CD14-positive monocyte (primary cell): ENCODE measurements at regions not wholly inside any gene's neighbourhood (a gene's known extent, or its start where the extent isn't known, plus 50 kb on each side); places are given as distances from the start of the nearest gene placed in this dataset.

Source experiments
- DNase-seq, 3 donors: peaks; one replicate each; pipeline ENCODE4 v3.0.0-alpha.2; 2011 to 2022
- H2AFZ ChIP-seq: 2 replicates; pipeline ENCODE4 v1.6.0; 2012; ENCODE audit warnings: mild to moderate bottlenecking, low read depth, low read length, inconsistent platforms; ENCODE audit not compliant: insufficient read depth, poor library complexity, severe bottlenecking
- H3K27ac ChIP-seq, 2 donors: 1 replicate in 1 of 2; 2 replicates in 1 of 2; pipeline ENCODE4 v1.5.1; 2012 to 2013; ENCODE audit warnings: low read length in 2 of 2, control low read depth in 1 of 2, inconsistent platforms in 1 of 2, low read depth in 1 of 2, mild to moderate bottlenecking in 1 of 2
- H3K27me3 ChIP-seq, 2 donors: one replicate each; pipeline versions ENCODE4 v1.6.0 to v1.6.1; 2011 to 2013; ENCODE audit warnings: low read length in 2 of 2; ENCODE audit not compliant: control insufficient read depth in 2 of 2, insufficient read depth in 2 of 2
- H3K36me3 ChIP-seq, 2 donors: replicated peaks in 1 of 2; 1 replicate in 1 of 2; 2 replicates in 1 of 2; pipeline versions ENCODE4 v1.5.1 to v1.6.1; 2012 to 2013; ENCODE audit warnings: low read length in 2 of 2, control low read depth in 1 of 2, inconsistent platforms in 1 of 2, mild to moderate bottlenecking in 1 of 2; ENCODE audit not compliant: insufficient read depth in 2 of 2, control insufficient read depth in 1 of 2
- H3K4me1 ChIP-seq, 2 donors: 1 replicate in 1 of 2; 2 replicates in 1 of 2; pipeline versions ENCODE4 v1.5.1 to v1.6.1; 2012 to 2013; ENCODE audit warnings: low read length in 2 of 2, control low read depth in 1 of 2, inconsistent platforms in 1 of 2, mild to moderate bottlenecking in 1 of 2, moderate library complexity in 1 of 2; ENCODE audit not compliant: insufficient read depth in 2 of 2, control insufficient read depth in 1 of 2
- H3K4me2 ChIP-seq: replicated peaks from 2 replicates; pipeline ENCODE3; 2012; ENCODE audit warnings: low read length, moderate library complexity, mild to moderate bottlenecking; ENCODE audit not compliant: poor library complexity, severe bottlenecking; ENCODE audit errors: extremely low read depth
- H3K4me3 ChIP-seq, 3 experiments: fragments of 200-600 bp in 1 of 3; sonication (generic) in 1 of 3; replicated peaks in 1 of 3; 1 replicate in 2 of 3; 2 replicates in 1 of 3; pipeline ENCODE4 v1.5.1; 2011 to 2013; ENCODE audit warnings: low read length in 3 of 3, mild to moderate bottlenecking in 3 of 3, control low read depth in 2 of 3, low read depth in 2 of 3, inconsistent platforms in 1 of 3, moderate library complexity in 1 of 3
- H3K79me2 ChIP-seq: 2 replicates; pipeline ENCODE4 v1.6.0; 2012; ENCODE audit warnings: mild to moderate bottlenecking, control low read depth, inconsistent platforms, low read length, moderate library complexity; ENCODE audit not compliant: insufficient read depth
- H3K9ac ChIP-seq: 2 replicates; pipeline ENCODE4 v1.6.0; 2017; ENCODE audit warnings: low read length, mild to moderate bottlenecking; ENCODE audit not compliant: insufficient read depth, poor library complexity, severe bottlenecking
- H3K9me3 ChIP-seq, 2 donors: replicated peaks in 1 of 2; 1 replicate in 1 of 2; 2 replicates in 1 of 2; pipeline versions ENCODE4 v1.5.1 to v1.6.1; 2012 to 2013; ENCODE audit warnings: low read length in 2 of 2, control low read depth in 1 of 2; ENCODE audit not compliant: control insufficient read depth in 1 of 2, insufficient read depth in 1 of 2
- H4K20me1 ChIP-seq: 2 replicates; pipeline ENCODE4 v1.6.0; 2012; ENCODE audit warnings: mild to moderate bottlenecking, low read length, control low read depth, moderate library complexity; ENCODE audit not compliant: insufficient read depth
- H3K27ac Mint-ChIP-seq, 7 donors: one replicate each; pipeline ENCODE4 v1.8.0; 2020; ENCODE audit warnings: mild to moderate bottlenecking in 7 of 7, mixed read lengths in 7 of 7, moderate library complexity in 6 of 7, inconsistent platforms in 2 of 7
- H3K27me3 Mint-ChIP-seq, 3 donors: one replicate each; pipeline ENCODE4 v1.8.0; 2021 to 2022; ENCODE audit warnings: low read depth in 3 of 3, mild to moderate bottlenecking in 3 of 3, mixed read lengths in 3 of 3, moderate library complexity in 3 of 3, inconsistent platforms in 1 of 3
- H3K36me3 Mint-ChIP-seq, 2 donors: one replicate each; pipeline ENCODE4 v1.8.0; 2020; ENCODE audit warnings: mixed read lengths in 2 of 2, inconsistent platforms in 1 of 2, mild to moderate bottlenecking in 1 of 2
- H3K4me1 Mint-ChIP-seq: one replicate; pipeline ENCODE4 v1.8.0; 2020; ENCODE audit warnings: mild to moderate bottlenecking, mixed read lengths
- H3K4me3 Mint-ChIP-seq, 2 donors: one replicate each; pipeline ENCODE4 v1.8.0; 2020; ENCODE audit warnings: mild to moderate bottlenecking in 2 of 2, mixed read lengths in 2 of 2, moderate library complexity in 1 of 2
- H3K9me3 Mint-ChIP-seq, 7 donors: one replicate each; pipeline ENCODE4 v1.8.0; 2020 to 2022; ENCODE audit warnings: mixed read lengths in 7 of 7, mild to moderate bottlenecking in 6 of 7, moderate library complexity in 6 of 7, inconsistent platforms in 2 of 7
- CTCF ChIP-seq: fragments of 200-600 bp; IDR thresholded peaks from one replicate; pipeline ENCODE4 v1.8.0; 2022; ENCODE audit warnings: antibody characterized with exemption, mild to moderate bottlenecking
- WGBS: methylation state at CpG from one replicate; pipeline ENCODE4 v1.1.5; 2013; ENCODE audit warnings: missing lambda C conversion rate; ENCODE audit not compliant: insufficient coverage; 5-methylcytosine and 5-hydroxymethylcytosine counted together
- intact Hi-C, 2 donors: fragments of 100-400 bp; cut with micrococcal nuclease; formaldehyde crosslinking; loops; one replicate each; pipeline versions ENCODE4 v1.15.0 to v1.15.1; 2023

- WGBS: 93% methylated on average over 5 of the region's 5 CpGs
Observed at GRCh38 chr2:153786016-153786415, 85.7 kb upstream of the GALNT13 start.

GRCh38 chr2:153787612-153788011 lies 84.1 kb upstream of the GALNT13 start:
- Histone ChIP-seq H3K36me3 (no peaks in the 10 kb centered on the region), H3K79me2 (no peaks in the 10 kb centered on the region), H3K9ac (no peak overlapping the region), H3K4me3 (no peak overlapping the region), H4K20me1 (no peaks in the 10 kb centered on the region), H3K4me1 (no peaks in the 10 kb centered on the region), H3K27ac (no peak overlapping the region), H3K4me2 (no peak overlapping the region), H3K9me3 (peaks cover 17 to 27% of the 10 kb centered on the region in 2 donors), H2AFZ (no peak overlapping the region), H3K27me3 (no peaks in the 10 kb centered on the region)
- no peak for TF ChIP-seq CTCF
- intact Hi-C loops: no loop called here
- H3K36me3 Mint-ChIP-seq: no peaks in the 10 kb centered on the region
- no peak overlapping the region for H3K4me3 Mint-ChIP-seq
- no peaks in the 10 kb centered on the region for H3K27me3 Mint-ChIP-seq
- no peak for DNase-seq
- peaks cover 4 to 16% (median 10%) of the 10 kb centered on the region in 7 donors for H3K9me3 Mint-ChIP-seq
- no peaks in the 10 kb centered on the region for H3K4me1 Mint-ChIP-seq
- WGBS: no CpG with 5 or more reads among the region's 1 CpG
- H3K27ac Mint-ChIP-seq: no peak overlapping the region

More at GRCh38 chr2:153786016-153786415, 85.7 kb upstream of the GALNT13 start:
- Histone ChIP-seq H3K4me3 (no peak overlapping the region), H3K4me1 (no peaks in the 10 kb centered on the region), H3K9ac (no peak overlapping the region), H3K36me3 (no peaks in the 10 kb centered on the region), H3K27me3 (no peaks in the 10 kb centered on the region), H3K27ac (no peak overlapping the region), H3K9me3 (peaks cover 17 to 27% of the 10 kb centered on the region in 2 donors), H3K79me2 (no peaks in the 10 kb centered on the region), H4K20me1 (no peaks in the 10 kb centered on the region), H2AFZ (no peak overlapping the region), H3K4me2 (no peak overlapping the region)
- H3K36me3 Mint-ChIP-seq: no peaks in the 10 kb centered on the region
- H3K4me1 Mint-ChIP-seq: no peaks in the 10 kb centered on the region
- no peak overlapping the region for H3K27ac Mint-ChIP-seq
- no peak for TF ChIP-seq CTCF
- peaks cover 4 to 16% (median 10%) of the 10 kb centered on the region in 7 donors for H3K9me3 Mint-ChIP-seq
- no peak overlapping the region for H3K4me3 Mint-ChIP-seq
- no peak for DNase-seq
- intact Hi-C loops: no loop called here
- H3K27me3 Mint-ChIP-seq: no peaks in the 10 kb centered on the region
